ENCODE measurements at regions not wholly inside any gene's neighbourhood (a gene's known extent, or its start where the extent isn't known, plus 50 kb on each side); places are given as distances from the start of the nearest gene placed in this dataset.

DNA sequence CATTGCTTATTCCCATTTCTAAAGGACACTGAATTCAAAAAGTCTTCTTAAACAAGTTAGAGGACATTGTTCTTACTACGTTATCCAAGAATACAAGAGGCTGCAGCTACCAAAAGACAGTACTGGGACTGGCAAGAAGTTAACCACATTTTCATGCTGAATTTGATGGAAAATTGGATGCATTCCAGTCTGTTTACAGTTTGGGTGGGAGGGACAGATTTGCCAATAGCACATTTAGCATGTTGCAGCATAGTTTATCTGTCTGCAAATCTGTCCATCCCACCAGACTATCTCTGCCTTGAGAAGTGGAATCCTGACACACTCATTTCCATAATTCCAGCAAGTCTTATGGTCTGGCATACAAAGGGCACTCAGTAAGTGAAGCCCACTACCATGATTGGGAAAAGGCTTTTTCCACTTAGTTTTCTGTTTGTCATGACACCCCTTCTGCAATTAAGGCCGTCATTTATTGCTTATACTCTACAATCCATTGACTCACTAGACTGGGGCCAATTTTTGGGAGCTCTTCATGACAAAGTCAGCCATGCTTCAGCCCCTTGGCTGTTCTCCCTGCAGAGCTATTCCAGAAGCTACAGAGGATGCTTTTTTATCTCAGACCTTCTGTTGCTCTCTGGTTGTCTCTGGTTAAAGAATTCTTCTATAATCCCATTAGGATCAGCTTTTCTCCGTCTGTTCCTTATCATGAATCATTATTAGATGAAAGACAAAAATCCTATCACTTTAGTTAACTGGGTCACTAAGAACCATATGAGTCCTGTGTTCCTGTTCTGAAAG, 355.8 kb upstream of the PTBP2 start:
- TF ChIP-seq CTCF (IDR thresholded peaks at IDR 0.05) (no peak), POLR2AphosphoS5 (IDR thresholded peaks at IDR 0.05) (no peak), POLR2A (IDR thresholded peaks at IDR 0.05) (no peak)
